Neural cell (in vitro differentiated cells): ENCODE measurements at regions not wholly inside any gene's neighbourhood (a gene's known extent, or its start where the extent isn't known, plus 50 kb on each side); places are given as distances from the start of the nearest gene placed in this dataset.

Source experiments
- H2AFZ ChIP-seq: fragments of 200-600, 300-800 bp; sonication (generic), shearing (Covaris generic); 2 replicates; pipeline ENCODE4 v1.6.0; 2014; ENCODE audit warnings: low read depth, mild to moderate bottlenecking, antibody characterized with exemption, low read length, moderate library complexity
- H3F3A ChIP-seq: fragments of 200-600 bp; shearing (Covaris generic); 2 replicates; pipeline ENCODE4 v1.6.1; 2016; ENCODE audit warnings: mild to moderate bottlenecking, moderate library complexity, mixed read lengths, antibody characterized with exemption, low read length; ENCODE audit not compliant: insufficient read depth, poor library complexity, severe bottlenecking
- H3K27ac ChIP-seq: fragments of 200-600, 300-800 bp; sonication (generic), shearing (Covaris generic); 2 replicates; pipeline ENCODE4 v1.5.1; 2014; ENCODE audit warnings: mild to moderate bottlenecking, low read length, moderate library complexity
- H3K27me3 ChIP-seq: fragments of 300-800, 200-600 bp; sonication (generic), shearing (Covaris generic); 2 replicates; pipeline ENCODE4 v1.6.0; 2014; ENCODE audit warnings: mild to moderate bottlenecking, low read depth, low read length, moderate library complexity; ENCODE audit not compliant: insufficient read depth
- H3K36me3 ChIP-seq: fragments of 300-800, 200-600 bp; sonication (generic), shearing (Covaris generic); 2 replicates; pipeline ENCODE4 v1.5.1; 2014; ENCODE audit warnings: mild to moderate bottlenecking, antibody characterized with exemption, low read length, moderate library complexity; ENCODE audit not compliant: insufficient read depth
- H3K4me2 ChIP-seq: fragments of 300-800, 200-600 bp; sonication (generic), shearing (Covaris generic); 2 replicates; pipeline ENCODE4 v1.6.0; 2014; ENCODE audit warnings: mild to moderate bottlenecking, low read length
- H3K4me3 ChIP-seq: fragments of 300-800, 200-600 bp; sonication (generic), shearing (Covaris generic); 2 replicates; pipeline ENCODE4 v1.5.1; 2014; ENCODE audit warnings: mild to moderate bottlenecking, low read length, moderate library complexity
- H3K79me2 ChIP-seq: fragments of 200-600 bp; shearing (Covaris generic); replicated peaks from 2 replicates; pipeline ENCODE4 v1.6.0; 2014; ENCODE audit warnings: mild to moderate bottlenecking, low read length, moderate library complexity; ENCODE audit not compliant: insufficient read depth
- H3K9ac ChIP-seq: fragments of 300-800, 200-600 bp; sonication (generic), shearing (Covaris generic); 2 replicates; pipeline ENCODE4 v1.6.1; 2016; ENCODE audit warnings: mild to moderate bottlenecking, low read length, mixed read lengths
- H3K9me2 ChIP-seq: fragments of 200-600 bp; shearing (Covaris generic); 2 replicates; pipeline ENCODE4 v1.6.1; 2016; ENCODE audit warnings: mild to moderate bottlenecking, low read length, mixed read lengths; ENCODE audit not compliant: insufficient read depth
- H3K9me3 ChIP-seq: fragments of 200-600, 300-800 bp; sonication (generic), shearing (Covaris generic); 2 replicates; pipeline ENCODE4 v1.6.1; 2016; ENCODE audit warnings: mild to moderate bottlenecking, mixed run types, low read length, moderate library complexity, mixed read lengths
- H4K20me1 ChIP-seq: fragments of 200-600 bp; shearing (Covaris generic); 2 replicates; pipeline ENCODE4 v1.6.1; 2016; ENCODE audit warnings: mild to moderate bottlenecking, mixed run types; ENCODE audit not compliant: insufficient read depth
- EP300 ChIP-seq: fragments of 450-650 bp; conservative IDR thresholded peaks from 2 replicates; pipeline ENCODE4 v1.6.1; 2014; ENCODE audit warnings: antibody characterized with exemption, mild to moderate bottlenecking, moderate library complexity; ENCODE audit not compliant: poor library complexity, severe bottlenecking
- EZH2 ChIP-seq: fragments of 200-600, 300-800 bp; shearing (Covaris generic), sonication (generic); IDR thresholded peaks from 2 replicates; pipeline ENCODE4 v1.6.1; 2014; ENCODE audit warnings: antibody characterized with exemption, low read length, borderline replicate concordance, mild to moderate bottlenecking; ENCODE audit not compliant: insufficient read depth, poor library complexity, severe bottlenecking
- MXI1 ChIP-seq: fragments of 450-650 bp; conservative IDR thresholded peaks from 2 replicates; pipeline ENCODE4 v1.6.1; 2014; ENCODE audit warnings: antibody characterized with exemption, mild to moderate bottlenecking; ENCODE audit not compliant: poor library complexity, severe bottlenecking
- POLR2AphosphoS5 ChIP-seq: IDR thresholded peaks from 2 replicates; pipeline ENCODE4 v1.6.1; 2012
- RAD21 ChIP-seq: fragments of 450-650 bp; conservative IDR thresholded peaks from 2 replicates; pipeline ENCODE4 v1.6.1; 2014; ENCODE audit warnings: antibody characterized with exemption, mild to moderate bottlenecking, moderate library complexity
- SMC3 ChIP-seq: fragments of 450-650 bp; conservative IDR thresholded peaks from 2 replicates; pipeline ENCODE4 v1.6.1; 2014; ENCODE audit warnings: antibody characterized with exemption, mild to moderate bottlenecking, moderate library complexity; ENCODE audit not compliant: poor library complexity
- TAF1 ChIP-seq: IDR thresholded peaks from 2 replicates; pipeline ENCODE4 v1.6.1; 2012; ENCODE audit warnings: low read depth
- TF ChIP-seq, protein P1 (sequence below): fragments of 450-650 bp; IDR thresholded peaks from 2 replicates; pipeline ENCODE4 v1.5.1; 2014; ENCODE audit warnings: antibody characterized with exemption, mild to moderate bottlenecking, moderate library complexity; ENCODE audit not compliant: poor library complexity, severe bottlenecking
- TF ChIP-seq, protein P2 (sequence below): IDR thresholded peaks from 2 replicates; pipeline ENCODE4 v1.6.1; 2012; ENCODE audit warnings: borderline replicate concordance

DNA sequence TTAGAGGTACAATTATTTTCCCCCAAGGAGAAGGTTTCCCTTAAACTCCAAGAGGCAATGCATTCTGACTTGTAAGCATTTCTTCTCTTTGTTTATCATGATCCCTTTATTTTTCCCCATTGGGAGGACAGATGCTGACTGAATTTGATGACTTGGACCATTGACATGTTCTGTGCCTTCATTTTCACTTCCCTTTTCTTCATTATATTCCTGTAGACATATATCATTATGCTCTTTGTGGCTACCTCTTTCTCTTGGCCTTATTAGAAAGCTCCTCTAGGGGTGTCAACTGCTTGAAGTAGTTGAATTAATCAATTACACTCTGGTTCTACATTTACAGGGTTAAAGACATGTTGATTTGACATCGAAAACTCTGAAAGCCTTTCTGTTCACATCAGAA lies 330.0 kb upstream of the DCC start:
- Histone ChIP-seq H3K9me2 (no peaks in the 10 kb centered on the region), H3K79me2 (no peaks in the 10 kb centered on the region), H3K27ac (no peak overlapping the region), H4K20me1 (no peaks in the 10 kb centered on the region), H2AFZ (no peak overlapping the region), H3F3A (no peaks in the 10 kb centered on the region), H3K9me3 (no peaks in the 10 kb centered on the region), H3K36me3 (no peaks in the 10 kb centered on the region), H3K27me3 (no peaks in the 10 kb centered on the region), H3K4me3 (no peak overlapping the region), H3K4me2 (no peak overlapping the region), H3K9ac (no peak overlapping the region)
- TF ChIP-seq TAF1 (no peak), SMC3 (no peak), POLR2AphosphoS5 (no peak), EP300 (no peak), RAD21 (no peak), MXI1 (no peak), EZH2 (no peak)
- TF ChIP-seq, protein P1, sequence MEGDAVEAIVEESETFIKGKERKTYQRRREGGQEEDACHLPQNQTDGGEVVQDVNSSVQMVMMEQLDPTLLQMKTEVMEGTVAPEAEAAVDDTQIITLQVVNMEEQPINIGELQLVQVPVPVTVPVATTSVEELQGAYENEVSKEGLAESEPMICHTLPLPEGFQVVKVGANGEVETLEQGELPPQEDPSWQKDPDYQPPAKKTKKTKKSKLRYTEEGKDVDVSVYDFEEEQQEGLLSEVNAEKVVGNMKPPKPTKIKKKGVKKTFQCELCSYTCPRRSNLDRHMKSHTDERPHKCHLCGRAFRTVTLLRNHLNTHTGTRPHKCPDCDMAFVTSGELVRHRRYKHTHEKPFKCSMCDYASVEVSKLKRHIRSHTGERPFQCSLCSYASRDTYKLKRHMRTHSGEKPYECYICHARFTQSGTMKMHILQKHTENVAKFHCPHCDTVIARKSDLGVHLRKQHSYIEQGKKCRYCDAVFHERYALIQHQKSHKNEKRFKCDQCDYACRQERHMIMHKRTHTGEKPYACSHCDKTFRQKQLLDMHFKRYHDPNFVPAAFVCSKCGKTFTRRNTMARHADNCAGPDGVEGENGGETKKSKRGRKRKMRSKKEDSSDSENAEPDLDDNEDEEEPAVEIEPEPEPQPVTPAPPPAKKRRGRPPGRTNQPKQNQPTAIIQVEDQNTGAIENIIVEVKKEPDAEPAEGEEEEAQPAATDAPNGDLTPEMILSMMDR, result no peak
- TF ChIP-seq, protein P2, sequence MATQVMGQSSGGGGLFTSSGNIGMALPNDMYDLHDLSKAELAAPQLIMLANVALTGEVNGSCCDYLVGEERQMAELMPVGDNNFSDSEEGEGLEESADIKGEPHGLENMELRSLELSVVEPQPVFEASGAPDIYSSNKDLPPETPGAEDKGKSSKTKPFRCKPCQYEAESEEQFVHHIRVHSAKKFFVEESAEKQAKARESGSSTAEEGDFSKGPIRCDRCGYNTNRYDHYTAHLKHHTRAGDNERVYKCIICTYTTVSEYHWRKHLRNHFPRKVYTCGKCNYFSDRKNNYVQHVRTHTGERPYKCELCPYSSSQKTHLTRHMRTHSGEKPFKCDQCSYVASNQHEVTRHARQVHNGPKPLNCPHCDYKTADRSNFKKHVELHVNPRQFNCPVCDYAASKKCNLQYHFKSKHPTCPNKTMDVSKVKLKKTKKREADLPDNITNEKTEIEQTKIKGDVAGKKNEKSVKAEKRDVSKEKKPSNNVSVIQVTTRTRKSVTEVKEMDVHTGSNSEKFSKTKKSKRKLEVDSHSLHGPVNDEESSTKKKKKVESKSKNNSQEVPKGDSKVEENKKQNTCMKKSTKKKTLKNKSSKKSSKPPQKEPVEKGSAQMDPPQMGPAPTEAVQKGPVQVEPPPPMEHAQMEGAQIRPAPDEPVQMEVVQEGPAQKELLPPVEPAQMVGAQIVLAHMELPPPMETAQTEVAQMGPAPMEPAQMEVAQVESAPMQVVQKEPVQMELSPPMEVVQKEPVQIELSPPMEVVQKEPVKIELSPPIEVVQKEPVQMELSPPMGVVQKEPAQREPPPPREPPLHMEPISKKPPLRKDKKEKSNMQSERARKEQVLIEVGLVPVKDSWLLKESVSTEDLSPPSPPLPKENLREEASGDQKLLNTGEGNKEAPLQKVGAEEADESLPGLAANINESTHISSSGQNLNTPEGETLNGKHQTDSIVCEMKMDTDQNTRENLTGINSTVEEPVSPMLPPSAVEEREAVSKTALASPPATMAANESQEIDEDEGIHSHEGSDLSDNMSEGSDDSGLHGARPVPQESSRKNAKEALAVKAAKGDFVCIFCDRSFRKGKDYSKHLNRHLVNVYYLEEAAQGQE, result no peak

DNA sequence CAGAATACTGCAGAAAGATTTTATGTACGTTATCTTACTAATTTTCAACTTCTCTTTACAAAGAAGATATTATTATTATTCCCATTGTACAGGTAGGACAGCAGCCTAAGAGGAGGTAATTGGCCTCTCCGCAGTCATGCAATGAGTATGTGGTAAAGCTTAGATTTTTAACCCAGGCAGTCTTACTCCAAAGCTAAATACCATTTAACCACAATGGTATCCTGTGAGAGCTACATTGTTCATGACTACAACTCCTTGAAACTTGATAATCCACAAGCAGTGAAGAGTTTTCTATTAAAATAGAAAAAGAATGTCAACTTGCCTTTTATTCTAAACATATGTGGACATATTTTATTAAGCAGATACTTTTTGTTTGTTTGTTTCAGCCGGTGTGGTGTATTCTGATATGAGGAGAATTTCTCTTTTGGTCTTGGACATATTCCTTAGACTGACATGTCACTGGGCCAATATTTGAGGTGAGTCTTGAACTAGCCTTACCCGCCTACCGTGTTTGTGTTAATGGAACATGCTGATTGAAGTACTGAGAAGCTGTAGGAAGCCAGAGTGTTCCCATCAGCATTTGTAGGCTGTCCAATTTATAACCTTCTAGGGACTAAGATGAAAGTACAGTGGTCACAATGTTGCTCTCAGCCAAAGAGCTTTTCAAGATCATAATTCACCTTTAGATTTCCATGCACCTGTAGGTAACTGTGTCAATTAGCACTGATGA lies 293.9 kb upstream of the DCC start:
- TF ChIP-seq POLR2AphosphoS5 (peak; percentile 11), RAD21 (no peak)
- Histone ChIP-seq H3K4me2 (no peak overlapping the region), H3K9me3 (no peaks in the 10 kb centered on the region)

More for the DNA sequence above, 293.9 kb upstream of the DCC start:
- Histone ChIP-seq H3K79me2 (no peaks in the 10 kb centered on the region), H3K4me3 (no peak overlapping the region), H3K27ac (peak overlapping the region; percentile 43), H3F3A (no peaks in the 10 kb centered on the region), H3K9me2 (no peaks in the 10 kb centered on the region), H4K20me1 (no peaks in the 10 kb centered on the region), H2AFZ (no peak overlapping the region), H3K36me3 (no peaks in the 10 kb centered on the region), H3K9ac (no peak overlapping the region), H3K27me3 (no peaks in the 10 kb centered on the region)
